ENCODE measurements at regions not wholly inside any gene's neighbourhood (a gene's known extent, or its start where the extent isn't known, plus 50 kb on each side); places are given as distances from the start of the nearest gene placed in this dataset.
A peak's percentile ranks its signal among the peaks of the same experiment; 100 is the strongest.

GRCh38 chr4:100742045-100742444, 224.2 kb upstream of the EMCN start:
- ATAC-seq, result no peak
- DNase-seq (ENCODE audit: low spot score), result no peak

- DNase-seq (ENCODE audit: low spot score) (no peak), ATAC-seq (no peak)
Observed at GRCh38 chr4:100739426-100739825, 221.6 kb upstream of the EMCN start.

DNA sequence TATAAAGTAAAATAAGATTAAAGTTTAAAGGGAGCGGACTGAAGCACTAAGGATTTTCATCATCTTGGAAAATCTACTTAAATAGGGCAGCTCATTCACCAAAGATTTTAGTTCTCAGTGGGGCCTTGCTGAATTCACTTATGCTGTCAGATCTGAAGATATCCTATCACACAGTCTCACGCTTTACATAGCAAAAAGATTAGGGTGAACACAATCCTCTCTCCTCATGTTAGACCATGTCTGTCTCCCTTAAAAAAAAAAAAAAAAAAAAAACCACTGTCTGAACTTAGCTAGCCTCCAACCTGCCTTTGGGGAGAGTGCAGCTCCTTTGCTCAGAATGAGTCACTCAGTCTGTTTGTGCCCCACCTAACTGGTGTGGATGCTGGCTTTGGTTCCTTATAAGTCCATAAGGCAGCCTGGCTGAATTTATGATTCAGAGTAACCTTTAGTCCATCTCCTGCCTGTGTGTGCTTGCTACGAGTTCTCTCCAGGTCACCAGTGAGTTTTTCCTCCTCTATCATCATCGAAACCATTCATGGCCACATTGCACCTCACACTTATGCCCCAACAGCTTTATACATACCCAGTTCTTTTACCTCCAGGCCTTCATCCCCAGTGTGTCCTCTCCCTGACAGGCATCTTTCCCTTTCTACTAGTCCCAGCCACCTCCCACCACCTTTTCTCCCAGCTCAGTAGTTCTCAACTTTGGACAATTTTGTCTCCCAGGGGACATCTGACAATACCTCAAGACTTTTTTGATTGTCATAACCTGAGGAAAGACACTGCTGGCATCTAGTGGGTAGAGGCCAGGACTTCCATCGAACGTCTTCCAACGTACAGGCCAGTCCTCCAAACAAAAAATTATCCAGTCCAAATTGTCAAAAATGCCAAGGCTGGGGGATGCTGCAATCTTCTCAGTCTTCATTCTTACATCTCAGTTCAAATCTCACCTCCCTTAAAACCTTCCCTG, 220.7 kb upstream of the EMCN start:
- DNase-seq (ENCODE audit: low spot score) (no peak), ATAC-seq (no peak)

- ATAC-seq (peak; percentile 36), DNase-seq (ENCODE audit: low spot score) (no peak)
Observed at GRCh38 chr4:100736641-100737451, 219.0 kb upstream of the EMCN start.

- DNase-seq (ENCODE audit: low spot score) (no peak), ATAC-seq (no peak)
Observed at GRCh38 chr4:100728861-100729260, 211.0 kb upstream of the EMCN start.

- no peak for ATAC-seq
- no peak for DNase-seq (ENCODE audit: low spot score)
Observed at GRCh38 chr4:100722866-100723459, 205.1 kb upstream of the EMCN start.

DNA sequence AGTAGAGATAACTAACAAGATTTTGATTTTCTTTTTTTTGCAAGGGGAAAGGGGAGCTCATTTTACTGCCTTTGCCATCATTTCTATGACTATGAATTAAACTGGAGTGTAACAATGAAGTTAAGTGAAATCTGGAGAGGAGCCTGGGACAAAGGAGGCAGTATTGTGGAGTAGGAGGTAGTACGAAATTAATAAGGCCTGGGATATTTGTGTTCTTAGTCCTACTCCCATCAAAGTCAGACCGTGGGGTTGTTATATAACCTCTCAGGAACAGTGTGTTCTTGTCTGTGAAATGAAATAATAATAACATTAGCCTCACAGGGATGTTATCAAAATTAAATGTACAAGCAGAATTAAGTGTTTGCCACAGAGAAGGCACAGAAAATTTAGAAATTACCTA, 204.3 kb upstream of the EMCN start:
- no peak for ATAC-seq
- no peak for DNase-seq (ENCODE audit: low spot score)

- DNase-seq (ENCODE audit: low spot score) (no peak), ATAC-seq (no peak)
Observed at GRCh38 chr4:100721490-100721889, 203.7 kb upstream of the EMCN start.

DNA sequence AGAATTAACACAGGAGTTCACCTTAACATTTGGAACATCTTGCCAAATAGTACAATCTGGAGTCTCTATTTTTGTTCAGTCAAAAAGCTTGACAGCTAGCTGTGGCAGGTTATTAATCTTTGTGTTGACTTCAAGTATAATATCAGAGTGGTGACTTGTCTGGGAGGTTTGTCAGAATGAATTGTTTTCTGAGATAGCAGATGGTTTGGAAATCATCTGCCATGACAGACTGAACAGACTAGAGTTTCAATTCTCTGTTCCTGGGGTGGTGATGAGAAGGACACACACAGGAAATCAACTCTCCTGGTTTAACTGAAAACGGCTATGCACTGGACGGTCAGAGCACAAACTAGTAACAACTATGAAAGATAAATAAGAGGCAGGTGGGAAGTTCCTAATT, 203.3 kb upstream of the EMCN start:
- no peak for ATAC-seq
- no peak for DNase-seq (ENCODE audit: low spot score)

DNA sequence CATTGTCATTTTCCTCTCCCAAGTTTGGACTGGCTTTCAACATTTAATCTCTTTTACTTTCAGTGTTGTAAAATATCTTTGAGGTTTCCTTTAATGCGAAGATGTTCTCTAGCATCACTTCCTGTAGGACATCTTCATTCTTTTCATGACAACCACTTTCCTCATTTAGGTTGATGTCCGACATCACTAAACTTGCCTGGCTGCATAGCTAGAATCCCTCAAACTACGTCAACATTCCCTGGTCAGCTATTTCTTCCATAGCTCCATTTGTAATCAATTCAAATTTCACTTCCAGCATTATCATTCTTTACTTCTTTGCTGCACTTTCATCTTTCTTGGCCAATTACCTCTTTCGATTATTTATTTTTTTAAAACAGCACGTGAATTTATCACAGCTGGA, 198.6 kb upstream of the EMCN start:
- ATAC-seq (no peak), DNase-seq (ENCODE audit: low spot score) (no peak)

- ATAC-seq (no peak), DNase-seq (ENCODE audit: low spot score) (no peak)
Observed at GRCh38 chr4:100708776-100709175, 191.0 kb upstream of the EMCN start.

GRCh38 chr4:100707786-100708185, 190.0 kb upstream of the EMCN start:
- ATAC-seq (no peak), DNase-seq (ENCODE audit: low spot score) (no peak)

DNA sequence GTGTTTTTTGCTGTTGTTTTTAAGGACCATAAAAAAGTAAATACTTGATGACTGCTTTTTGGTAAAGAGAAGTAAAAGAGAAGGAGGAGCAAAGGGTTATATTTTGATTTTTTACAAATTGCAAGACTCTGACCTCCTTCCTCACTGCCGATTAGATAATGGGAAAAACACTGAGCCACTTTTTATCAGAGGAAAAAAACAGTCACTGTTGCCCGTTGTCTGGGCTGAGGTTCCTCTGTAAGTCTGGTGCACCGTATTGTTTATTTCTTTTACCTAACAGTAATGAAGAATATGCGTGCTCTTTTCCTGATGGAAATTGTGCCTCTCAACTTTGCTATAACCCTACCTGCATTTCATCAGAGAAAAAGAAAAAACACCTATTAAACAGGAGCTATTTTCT, 178.7 kb upstream of the EMCN start:
- DNase-seq (ENCODE audit: low spot score) (no peak), ATAC-seq (no peak)

GRCh38 chr4:100695871-100696270, 178.0 kb upstream of the EMCN start:
- no peak for DNase-seq (ENCODE audit: low spot score)
- no peak for ATAC-seq

GRCh38 chr4:100695039-100695654, 177.3 kb upstream of the EMCN start:
- no peak for DNase-seq (ENCODE audit: low spot score)
- ATAC-seq, result no peak

GRCh38 chr4:100694467-100694866, 176.6 kb upstream of the EMCN start:
- DNase-seq (ENCODE audit: low spot score), result no peak
- no peak for ATAC-seq

DNA sequence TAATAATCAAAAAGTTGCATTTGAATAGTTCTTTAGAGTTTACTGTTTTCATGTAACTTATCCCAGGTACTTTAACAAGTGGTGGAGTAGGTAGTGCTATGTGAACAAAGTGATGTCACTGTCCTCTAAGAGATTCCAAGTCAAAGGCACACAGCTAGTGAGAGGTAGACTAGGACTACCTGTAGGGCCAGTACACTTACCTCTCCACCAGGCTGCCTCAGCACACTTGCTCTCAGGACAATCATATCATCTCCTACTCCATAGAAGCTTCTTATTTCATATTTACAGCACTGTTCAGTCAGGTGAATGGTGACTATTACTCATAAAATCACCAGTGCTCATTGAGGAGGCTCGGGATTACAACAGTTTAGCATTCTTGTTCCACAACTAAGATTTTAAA, 173.0 kb upstream of the EMCN start:
- ATAC-seq (no peak), DNase-seq (ENCODE audit: low spot score) (no peak)

GRCh38 chr4:100688368-100688767, 170.5 kb upstream of the EMCN start:
- ATAC-seq, result no peak
- DNase-seq (ENCODE audit: low spot score), result no peak

- ATAC-seq, result no peak
Observed at GRCh38 chr4:100682477-100683218, 164.8 kb upstream of the EMCN start.

DNA sequence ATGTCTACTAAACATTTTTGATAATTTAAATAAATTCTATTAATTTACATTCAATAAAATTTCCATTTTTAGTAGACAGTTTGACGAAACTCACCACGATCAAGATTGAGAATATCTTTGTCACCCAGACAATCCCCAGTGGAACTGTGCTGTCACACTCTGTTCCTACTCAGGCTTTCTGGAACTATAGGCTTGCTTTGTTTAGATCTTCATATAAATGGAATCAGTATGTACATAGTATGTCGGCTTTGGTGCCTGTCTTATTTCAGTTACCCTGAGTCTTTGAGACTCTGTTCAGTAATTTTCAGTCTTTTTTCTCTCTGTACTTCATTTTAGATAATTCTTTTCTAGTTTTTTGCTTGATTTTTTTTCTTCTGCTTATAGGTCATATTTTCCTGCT, 163.5 kb upstream of the EMCN start:
- ATAC-seq, result no peak
- DNase-seq (ENCODE audit: low spot score), result no peak

More at GRCh38 chr4:100682477-100683218, 164.8 kb upstream of the EMCN start:
- no peak for DNase-seq (ENCODE audit: low spot score)

Data from left lobe of liver (tissue), 2 donors.